ENCODE measurements at regions not wholly inside any gene's neighbourhood (a gene's known extent, or its start where the extent isn't known, plus 50 kb on each side); places are given as distances from the start of the nearest gene placed in this dataset.

DNA sequence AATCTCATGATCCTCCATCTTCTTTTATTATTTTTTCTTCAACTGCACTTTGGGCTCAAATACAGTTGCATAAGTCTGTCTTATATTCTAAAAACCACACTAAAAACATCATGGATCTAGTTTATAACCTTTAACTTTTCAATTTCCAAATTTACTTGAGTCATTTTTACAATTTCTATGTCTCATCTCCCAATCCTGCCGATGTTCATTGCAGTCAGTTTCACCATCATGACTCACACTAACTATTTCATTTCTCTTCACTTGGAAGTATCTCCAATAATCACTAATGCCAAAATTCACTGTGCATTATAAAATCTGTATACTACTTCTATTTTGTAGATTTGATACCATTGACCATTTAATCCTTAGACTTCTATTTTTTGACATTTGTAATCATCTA, 806.9 kb upstream of the SORCS1 start:
- TF ChIP-seq, protein P1, sequence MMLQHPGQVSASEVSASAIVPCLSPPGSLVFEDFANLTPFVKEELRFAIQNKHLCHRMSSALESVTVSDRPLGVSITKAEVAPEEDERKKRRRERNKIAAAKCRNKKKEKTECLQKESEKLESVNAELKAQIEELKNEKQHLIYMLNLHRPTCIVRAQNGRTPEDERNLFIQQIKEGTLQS (IDR thresholded peaks at IDR 0.05) = no peak
- no peak for TF ChIP-seq RAD21 (IDR thresholded peaks at IDR 0.05)
- TF ChIP-seq SP1 (IDR thresholded peaks at IDR 0.05) = no peak
- TF ChIP-seq, protein P2, sequence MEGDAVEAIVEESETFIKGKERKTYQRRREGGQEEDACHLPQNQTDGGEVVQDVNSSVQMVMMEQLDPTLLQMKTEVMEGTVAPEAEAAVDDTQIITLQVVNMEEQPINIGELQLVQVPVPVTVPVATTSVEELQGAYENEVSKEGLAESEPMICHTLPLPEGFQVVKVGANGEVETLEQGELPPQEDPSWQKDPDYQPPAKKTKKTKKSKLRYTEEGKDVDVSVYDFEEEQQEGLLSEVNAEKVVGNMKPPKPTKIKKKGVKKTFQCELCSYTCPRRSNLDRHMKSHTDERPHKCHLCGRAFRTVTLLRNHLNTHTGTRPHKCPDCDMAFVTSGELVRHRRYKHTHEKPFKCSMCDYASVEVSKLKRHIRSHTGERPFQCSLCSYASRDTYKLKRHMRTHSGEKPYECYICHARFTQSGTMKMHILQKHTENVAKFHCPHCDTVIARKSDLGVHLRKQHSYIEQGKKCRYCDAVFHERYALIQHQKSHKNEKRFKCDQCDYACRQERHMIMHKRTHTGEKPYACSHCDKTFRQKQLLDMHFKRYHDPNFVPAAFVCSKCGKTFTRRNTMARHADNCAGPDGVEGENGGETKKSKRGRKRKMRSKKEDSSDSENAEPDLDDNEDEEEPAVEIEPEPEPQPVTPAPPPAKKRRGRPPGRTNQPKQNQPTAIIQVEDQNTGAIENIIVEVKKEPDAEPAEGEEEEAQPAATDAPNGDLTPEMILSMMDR (IDR thresholded peaks at IDR 0.05; ENCODE audit: low read depth, low read length, missing input control) = no peak
- no peak for TF ChIP-seq EGR1 (IDR thresholded peaks at IDR 0.05; ENCODE audit: low read depth in 2 of 2)
- no peak for TF ChIP-seq NR2F2 (IDR thresholded peaks at IDR 0.05)
- no peak for TF ChIP-seq FOXA1 (IDR thresholded peaks at IDR 0.05)
- no peak for TF ChIP-seq FOXA2 (IDR thresholded peaks at IDR 0.05)
- TF ChIP-seq HNF4G (IDR thresholded peaks at IDR 0.05) = no peak
- no peak for TF ChIP-seq GABPA (IDR thresholded peaks at IDR 0.05 in 1 of 2, conservative IDR thresholded peaks at IDR 0.05 in 1 of 2)
- TF ChIP-seq HNF4A (conservative IDR thresholded peaks at IDR 0.05) = no peak
- TF ChIP-seq, protein P3, sequence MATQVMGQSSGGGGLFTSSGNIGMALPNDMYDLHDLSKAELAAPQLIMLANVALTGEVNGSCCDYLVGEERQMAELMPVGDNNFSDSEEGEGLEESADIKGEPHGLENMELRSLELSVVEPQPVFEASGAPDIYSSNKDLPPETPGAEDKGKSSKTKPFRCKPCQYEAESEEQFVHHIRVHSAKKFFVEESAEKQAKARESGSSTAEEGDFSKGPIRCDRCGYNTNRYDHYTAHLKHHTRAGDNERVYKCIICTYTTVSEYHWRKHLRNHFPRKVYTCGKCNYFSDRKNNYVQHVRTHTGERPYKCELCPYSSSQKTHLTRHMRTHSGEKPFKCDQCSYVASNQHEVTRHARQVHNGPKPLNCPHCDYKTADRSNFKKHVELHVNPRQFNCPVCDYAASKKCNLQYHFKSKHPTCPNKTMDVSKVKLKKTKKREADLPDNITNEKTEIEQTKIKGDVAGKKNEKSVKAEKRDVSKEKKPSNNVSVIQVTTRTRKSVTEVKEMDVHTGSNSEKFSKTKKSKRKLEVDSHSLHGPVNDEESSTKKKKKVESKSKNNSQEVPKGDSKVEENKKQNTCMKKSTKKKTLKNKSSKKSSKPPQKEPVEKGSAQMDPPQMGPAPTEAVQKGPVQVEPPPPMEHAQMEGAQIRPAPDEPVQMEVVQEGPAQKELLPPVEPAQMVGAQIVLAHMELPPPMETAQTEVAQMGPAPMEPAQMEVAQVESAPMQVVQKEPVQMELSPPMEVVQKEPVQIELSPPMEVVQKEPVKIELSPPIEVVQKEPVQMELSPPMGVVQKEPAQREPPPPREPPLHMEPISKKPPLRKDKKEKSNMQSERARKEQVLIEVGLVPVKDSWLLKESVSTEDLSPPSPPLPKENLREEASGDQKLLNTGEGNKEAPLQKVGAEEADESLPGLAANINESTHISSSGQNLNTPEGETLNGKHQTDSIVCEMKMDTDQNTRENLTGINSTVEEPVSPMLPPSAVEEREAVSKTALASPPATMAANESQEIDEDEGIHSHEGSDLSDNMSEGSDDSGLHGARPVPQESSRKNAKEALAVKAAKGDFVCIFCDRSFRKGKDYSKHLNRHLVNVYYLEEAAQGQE (IDR thresholded peaks at IDR 0.05) = no peak
- TF ChIP-seq TAF1 (conservative IDR thresholded peaks at IDR 0.05) = no peak
- TF ChIP-seq, protein P4, sequence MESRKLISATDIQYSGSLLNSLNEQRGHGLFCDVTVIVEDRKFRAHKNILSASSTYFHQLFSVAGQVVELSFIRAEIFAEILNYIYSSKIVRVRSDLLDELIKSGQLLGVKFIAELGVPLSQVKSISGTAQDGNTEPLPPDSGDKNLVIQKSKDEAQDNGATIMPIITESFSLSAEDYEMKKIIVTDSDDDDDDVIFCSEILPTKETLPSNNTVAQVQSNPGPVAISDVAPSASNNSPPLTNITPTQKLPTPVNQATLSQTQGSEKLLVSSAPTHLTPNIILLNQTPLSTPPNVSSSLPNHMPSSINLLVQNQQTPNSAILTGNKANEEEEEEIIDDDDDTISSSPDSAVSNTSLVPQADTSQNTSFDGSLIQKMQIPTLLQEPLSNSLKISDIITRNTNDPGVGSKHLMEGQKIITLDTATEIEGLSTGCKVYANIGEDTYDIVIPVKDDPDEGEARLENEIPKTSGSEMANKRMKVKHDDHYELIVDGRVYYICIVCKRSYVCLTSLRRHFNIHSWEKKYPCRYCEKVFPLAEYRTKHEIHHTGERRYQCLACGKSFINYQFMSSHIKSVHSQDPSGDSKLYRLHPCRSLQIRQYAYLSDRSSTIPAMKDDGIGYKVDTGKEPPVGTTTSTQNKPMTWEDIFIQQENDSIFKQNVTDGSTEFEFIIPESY (IDR thresholded peaks at IDR 0.05) = no peak
- no peak for TF ChIP-seq JUND (IDR thresholded peaks at IDR 0.05)
- no peak for TF ChIP-seq RXRA (IDR thresholded peaks at IDR 0.05)
- TF ChIP-seq, protein P5, sequence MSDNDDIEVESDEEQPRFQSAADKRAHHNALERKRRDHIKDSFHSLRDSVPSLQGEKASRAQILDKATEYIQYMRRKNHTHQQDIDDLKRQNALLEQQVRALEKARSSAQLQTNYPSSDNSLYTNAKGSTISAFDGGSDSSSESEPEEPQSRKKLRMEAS (IDR thresholded peaks at IDR 0.05) = no peak
- TF ChIP-seq YY1 (IDR thresholded peaks at IDR 0.05) = no peak
- no peaks in the 10 kb centered on the region for H3K4me1 ChIP-seq (ENCODE audit: control insufficient read depth in 4 of 4, insufficient read depth in 4 of 4, low read length in 3 of 4)
- 83% methylated on average over 1 of the region's 1 CpG for WGBS

More for the DNA sequence above, 806.9 kb upstream of the SORCS1 start:
- no peak overlapping the region for H3K9ac ChIP-seq (ENCODE audit: low read depth in 1 of 2, low read length in 2 of 2)
- no peak overlapping the region for H3K27ac ChIP-seq (ENCODE audit: low read depth in 1 of 2, low read length in 2 of 2)
- no peaks in the 10 kb centered on the region for H3K36me3 ChIP-seq (ENCODE audit: control insufficient read depth in 4 of 4, insufficient read depth in 3 of 4, low read depth in 1 of 4, low read length in 3 of 4)
- H3K4me3 ChIP-seq (ENCODE audit: low read depth in 1 of 3, low read length in 3 of 3) = no peak overlapping the region
- no peaks in the 10 kb centered on the region for H3K27me3 ChIP-seq (ENCODE audit: control insufficient read depth in 4 of 4, insufficient read depth in 4 of 4, low read length in 3 of 4)
- DNase-seq (ENCODE audit: low spot score) = no peak
- H3K9me3 ChIP-seq (ENCODE audit: control insufficient read depth in 4 of 4, low read length in 3 of 4) = no peaks in the 10 kb centered on the region

Measured in liver (tissue), 8 donors.